BE2C (cell line): ENCODE measurements at regions not wholly inside any gene's neighbourhood (a gene's known extent, or its start where the extent isn't known, plus 50 kb on each side); places are given as distances from the start of the nearest gene placed in this dataset.

Source experiments
- DNase-seq: peaks from one replicate; pipeline ENCODE4 v3.0.0-alpha.2; 2020
- H3K27me3 ChIP-seq: fragments of 250-450 bp; sonication (Bioruptor Pico); 2 replicates; pipeline ENCODE4 v1.5.1; 2020; ENCODE audit warnings: mild to moderate bottlenecking
- H3K36me3 ChIP-seq: fragments of 250-450 bp; sonication (Bioruptor Pico); 2 replicates; pipeline ENCODE4 v1.5.1; 2020; ENCODE audit warnings: mild to moderate bottlenecking
- H3K4me1 ChIP-seq: fragments of 250-450 bp; sonication (Bioruptor Pico); 2 replicates; pipeline ENCODE4 v1.5.1; 2020
- H3K4me3 ChIP-seq: 2 replicates; pipeline ENCODE4 v1.5.1; 2011; ENCODE audit warnings: low read depth, low read length
- H3K9me3 ChIP-seq: fragments of 250-450 bp; sonication (Bioruptor Pico); 2 replicates; pipeline ENCODE4 v1.5.1; 2020
- TF ChIP-seq, protein P1 (sequence below): IDR thresholded peaks from 2 replicates; pipeline ENCODE4 v1.5.1; 2012; ENCODE audit warnings: mild to moderate bottlenecking, low read depth, low read length

DNA sequence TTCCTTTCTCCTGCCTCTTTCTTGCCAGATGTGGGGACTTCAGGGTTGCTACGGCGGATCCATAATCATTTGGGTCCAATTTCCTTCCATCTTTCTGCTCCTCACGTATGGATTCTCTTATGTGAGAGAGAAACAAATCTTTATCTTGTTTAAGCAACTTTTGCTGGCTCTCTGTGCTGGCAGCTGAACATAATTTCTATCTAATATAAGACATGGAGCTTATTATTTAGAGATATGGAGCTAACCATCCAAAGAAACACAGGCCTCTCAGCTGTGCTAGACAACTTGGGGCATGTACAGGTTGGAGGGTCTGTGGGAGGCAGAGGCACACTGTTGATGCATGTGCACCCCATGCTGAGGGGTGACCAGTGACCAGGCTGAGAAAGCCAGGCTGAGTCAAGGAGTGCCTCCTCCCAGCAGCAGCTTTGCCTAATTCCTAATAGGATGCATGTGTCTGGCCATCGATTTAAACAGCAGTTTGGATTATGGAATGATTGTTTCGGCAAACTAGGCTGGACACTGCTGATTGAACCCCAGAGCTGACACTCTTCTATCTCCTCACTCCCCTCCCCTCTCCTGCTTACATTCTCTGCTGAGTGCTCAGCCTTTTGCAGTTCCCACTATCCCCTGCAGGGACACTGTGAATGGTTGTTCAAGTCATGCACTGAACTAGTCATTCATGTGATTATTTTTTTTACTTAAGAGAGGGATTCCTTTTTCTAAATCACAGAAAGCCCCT lies 195.8 kb downstream of the ERCC6L2 start:
- no peaks in the 10 kb centered on the region for H3K36me3 ChIP-seq
- no peaks in the 10 kb centered on the region for H3K4me1 ChIP-seq
- TF ChIP-seq, protein P1, sequence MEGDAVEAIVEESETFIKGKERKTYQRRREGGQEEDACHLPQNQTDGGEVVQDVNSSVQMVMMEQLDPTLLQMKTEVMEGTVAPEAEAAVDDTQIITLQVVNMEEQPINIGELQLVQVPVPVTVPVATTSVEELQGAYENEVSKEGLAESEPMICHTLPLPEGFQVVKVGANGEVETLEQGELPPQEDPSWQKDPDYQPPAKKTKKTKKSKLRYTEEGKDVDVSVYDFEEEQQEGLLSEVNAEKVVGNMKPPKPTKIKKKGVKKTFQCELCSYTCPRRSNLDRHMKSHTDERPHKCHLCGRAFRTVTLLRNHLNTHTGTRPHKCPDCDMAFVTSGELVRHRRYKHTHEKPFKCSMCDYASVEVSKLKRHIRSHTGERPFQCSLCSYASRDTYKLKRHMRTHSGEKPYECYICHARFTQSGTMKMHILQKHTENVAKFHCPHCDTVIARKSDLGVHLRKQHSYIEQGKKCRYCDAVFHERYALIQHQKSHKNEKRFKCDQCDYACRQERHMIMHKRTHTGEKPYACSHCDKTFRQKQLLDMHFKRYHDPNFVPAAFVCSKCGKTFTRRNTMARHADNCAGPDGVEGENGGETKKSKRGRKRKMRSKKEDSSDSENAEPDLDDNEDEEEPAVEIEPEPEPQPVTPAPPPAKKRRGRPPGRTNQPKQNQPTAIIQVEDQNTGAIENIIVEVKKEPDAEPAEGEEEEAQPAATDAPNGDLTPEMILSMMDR = peak; percentile 50
- H3K4me3 ChIP-seq = no peak overlapping the region
- no peaks in the 10 kb centered on the region for H3K9me3 ChIP-seq
- peak; percentile 49 for DNase-seq
- H3K27me3 ChIP-seq = no peaks in the 10 kb centered on the region

DNA sequence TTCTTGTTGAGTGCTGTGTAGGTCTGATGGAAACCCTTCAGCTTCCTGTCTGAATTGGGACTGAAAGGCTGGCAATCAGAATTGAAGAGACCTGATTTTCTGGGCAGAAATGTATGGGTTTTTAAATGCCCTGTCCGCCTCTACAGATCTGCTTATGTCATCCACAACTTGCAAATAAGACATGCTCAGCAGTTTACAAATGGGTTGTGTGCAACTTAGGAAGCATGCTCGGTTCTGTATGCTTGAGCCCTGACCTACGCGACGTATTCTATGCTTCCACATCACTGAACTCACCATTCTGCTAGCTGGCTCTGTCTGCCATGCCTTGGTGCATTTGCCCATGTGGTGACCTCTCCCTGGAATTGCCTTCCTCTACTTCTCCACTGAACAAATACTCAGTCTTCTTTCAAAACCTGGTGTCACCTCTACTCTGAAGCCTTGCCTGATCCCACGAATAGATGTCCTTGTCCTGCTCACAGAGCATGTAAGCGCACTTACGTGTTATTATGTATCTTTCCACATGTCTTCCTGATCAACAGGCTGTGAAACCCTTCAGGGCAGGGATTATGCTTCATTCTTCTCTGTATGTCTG lies 194.2 kb downstream of the ERCC6L2 start:
- Histone ChIP-seq H3K9me3 (no peaks in the 10 kb centered on the region), H3K4me3 (no peak overlapping the region), H3K36me3 (no peaks in the 10 kb centered on the region), H3K27me3 (no peaks in the 10 kb centered on the region), H3K4me1 (no peaks in the 10 kb centered on the region)
- DNase-seq = no peak
- TF ChIP-seq, protein P1 = no peak

DNA sequence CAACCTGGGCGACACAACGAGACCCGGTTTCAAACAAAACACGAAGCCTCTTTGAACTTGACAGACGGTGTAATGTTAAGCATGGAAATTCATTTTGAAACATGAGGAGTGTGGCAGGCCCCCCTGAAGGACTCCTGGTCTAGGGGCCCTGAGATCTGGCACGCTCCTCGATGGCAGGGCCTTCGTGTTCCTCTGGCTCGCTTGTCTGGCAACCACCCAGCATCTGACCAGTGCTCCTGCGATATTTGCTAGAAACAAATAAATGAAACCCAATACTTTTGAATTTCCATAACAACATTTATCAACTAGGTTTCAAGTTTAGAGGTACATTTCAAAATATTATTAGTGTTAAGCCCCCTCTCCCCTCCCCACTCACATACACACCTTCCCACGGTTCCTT lies 193.0 kb downstream of the ERCC6L2 start:
- H3K4me1 ChIP-seq = no peaks in the 10 kb centered on the region
- H3K9me3 ChIP-seq = no peaks in the 10 kb centered on the region
- TF ChIP-seq, protein P1 = no peak
- H3K36me3 ChIP-seq = no peaks in the 10 kb centered on the region
- no peaks in the 10 kb centered on the region for H3K27me3 ChIP-seq
- DNase-seq = no peak
- no peak overlapping the region for H3K4me3 ChIP-seq

DNA sequence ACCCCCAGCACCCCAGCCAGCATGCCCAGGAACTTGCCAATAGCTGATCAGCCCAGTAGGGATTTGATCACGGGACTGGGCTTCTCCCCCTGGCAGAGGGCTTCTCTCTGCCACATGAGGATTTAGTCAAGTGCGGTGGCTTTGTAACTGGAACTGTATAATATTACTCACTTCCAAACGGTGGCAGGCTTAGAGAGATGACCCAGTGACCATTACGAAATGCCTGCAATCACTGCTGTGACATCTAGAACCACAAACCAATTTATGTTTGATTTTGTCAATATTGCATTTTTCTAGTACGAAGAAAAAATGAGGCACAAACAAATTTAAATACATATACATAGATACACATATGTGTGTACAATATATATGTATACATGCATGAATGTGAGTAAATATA lies 192.1 kb downstream of the ERCC6L2 start:
- Histone ChIP-seq H3K36me3 (no peaks in the 10 kb centered on the region), H3K4me1 (no peaks in the 10 kb centered on the region), H3K4me3 (no peak overlapping the region), H3K9me3 (no peaks in the 10 kb centered on the region), H3K27me3 (no peaks in the 10 kb centered on the region)
- no peak for DNase-seq
- TF ChIP-seq, protein P1 = no peak

DNA sequence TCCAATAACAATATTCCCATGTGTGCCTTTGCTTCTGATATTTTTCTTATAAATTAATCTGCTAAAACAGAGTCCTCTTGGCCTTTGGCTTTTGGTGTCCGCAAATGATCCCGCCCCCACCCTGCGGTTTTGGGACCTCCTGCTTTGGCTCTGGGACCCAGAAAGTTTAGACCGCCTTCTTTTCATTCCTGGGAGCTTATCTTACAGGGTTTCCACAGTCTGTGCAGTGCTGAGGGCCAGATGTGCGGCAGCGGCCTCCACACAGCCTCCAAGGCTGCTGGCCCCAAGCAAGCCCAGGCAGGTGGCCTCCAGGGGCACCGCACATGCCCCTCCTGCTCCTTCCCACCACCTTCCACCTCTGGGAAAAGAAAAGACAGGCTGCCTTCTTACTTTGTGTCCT lies 191.5 kb downstream of the ERCC6L2 start:
- H3K27me3 ChIP-seq = no peaks in the 10 kb centered on the region
- no peak overlapping the region for H3K4me3 ChIP-seq
- H3K9me3 ChIP-seq = no peaks in the 10 kb centered on the region
- DNase-seq = no peak
- H3K4me1 ChIP-seq = no peaks in the 10 kb centered on the region
- TF ChIP-seq, protein P1 = no peak
- H3K36me3 ChIP-seq = no peaks in the 10 kb centered on the region
